RWPE2 (cell line): ENCODE measurements at regions not wholly inside any gene's neighbourhood (a gene's known extent, or its start where the extent isn't known, plus 50 kb on each side); places are given as distances from the start of the nearest gene placed in this dataset.
A peak's percentile ranks its signal among the peaks of the same experiment; 100 is the strongest.
"Not testable (repeated sequence)": the region's sequence is repeated elsewhere in the genome, so short reads cannot be mapped to it uniquely, and the experiment has no call there.

Experiments
- ATAC-seq: fragments of 200-7000 bp; cut with Tn5 transposase; 3 replicates; pipeline ENCODE4 v1.9.1; 2021; ENCODE audit warnings: low read depth
- DNase-seq: peaks from one replicate; pipeline ENCODE4 v3.0.0-alpha.2; 2020; ENCODE audit warnings: low spot score
- H3K27ac ChIP-seq: fragments of 450-650 bp; 2 replicates; pipeline ENCODE4 v1.5.1; 2017; ENCODE audit warnings: mild to moderate bottlenecking; ENCODE audit not compliant: poor library complexity, severe bottlenecking
- H3K27me3 ChIP-seq: fragments of 250-450 bp; sonication (Bioruptor Pico); 2 replicates; pipeline ENCODE4 v1.5.1; 2021; ENCODE audit warnings: mild to moderate bottlenecking, moderate library complexity; ENCODE audit not compliant: insufficient read depth, poor library complexity, severe bottlenecking
- H3K36me3 ChIP-seq: fragments of 250-450 bp; sonication (Bioruptor Pico); 2 replicates; pipeline ENCODE4 v1.5.1; 2020; ENCODE audit warnings: low read depth, mild to moderate bottlenecking, moderate library complexity
- H3K4me1 ChIP-seq: fragments of 250-450 bp; sonication (Bioruptor Pico); 2 replicates; pipeline ENCODE4 v1.5.1; 2021; ENCODE audit warnings: mild to moderate bottlenecking, moderate library complexity; ENCODE audit not compliant: insufficient read depth, poor library complexity, severe bottlenecking
- H3K4me3 ChIP-seq: fragments of 250-450 bp; sonication (Bioruptor Pico); 2 replicates; pipeline ENCODE4 v1.5.1; 2021; ENCODE audit warnings: mild to moderate bottlenecking, moderate library complexity; ENCODE audit not compliant: severe bottlenecking
- H3K9me3 ChIP-seq: fragments of 250-450 bp; sonication (Bioruptor Pico); 2 replicates; pipeline ENCODE4 v1.5.1; 2021; ENCODE audit warnings: mild to moderate bottlenecking, moderate library complexity; ENCODE audit not compliant: severe bottlenecking
- CTCF ChIP-seq: fragments of 450-650 bp; IDR thresholded peaks from one replicate; pipeline ENCODE4 v1.5.1; 2017; ENCODE audit warnings: mild to moderate bottlenecking, moderate library complexity; ENCODE audit not compliant: poor library complexity, severe bottlenecking

GRCh38 chr21:28016571-28016970 lies 976.1 kb downstream of the LTN1 start:
- no peak for ATAC-seq
- no peak for TF ChIP-seq CTCF
- H3K9me3 ChIP-seq = no peaks in the 10 kb centered on the region
- H3K4me3 ChIP-seq = no peak overlapping the region
- no peaks in the 10 kb centered on the region for H3K27me3 ChIP-seq
- DNase-seq = no peak
- H3K4me1 ChIP-seq = no peaks in the 10 kb centered on the region
- H3K27ac ChIP-seq = no peak overlapping the region
- H3K36me3 ChIP-seq = no peaks in the 10 kb centered on the region

- not testable (repeated sequence) for DNase-seq, H3K27ac ChIP-seq, H3K9me3 ChIP-seq, H3K27me3 ChIP-seq, H3K4me3 ChIP-seq, H3K4me1 ChIP-seq, H3K36me3 ChIP-seq, ATAC-seq
Measured at GRCh38 chr21:28013123-28013522, 979.6 kb downstream of the LTN1 start.

- H3K4me1 ChIP-seq, H3K9me3 ChIP-seq, H3K27ac ChIP-seq, H3K36me3 ChIP-seq, H3K27me3 ChIP-seq, DNase-seq, H3K4me3 ChIP-seq, ATAC-seq: not testable (repeated sequence)
Measured at GRCh38 chr21:28011970-28012369, 980.7 kb downstream of the LTN1 start.

GRCh38 chr21:28008245-28008644 lies 984.4 kb downstream of the LTN1 start:
- H3K27ac ChIP-seq, H3K9me3 ChIP-seq, ATAC-seq, H3K4me1 ChIP-seq, DNase-seq, H3K36me3 ChIP-seq, H3K27me3 ChIP-seq, H3K4me3 ChIP-seq: not testable (repeated sequence)

- not testable (repeated sequence) for H3K36me3 ChIP-seq, DNase-seq, H3K9me3 ChIP-seq, ATAC-seq, H3K27me3 ChIP-seq, H3K4me1 ChIP-seq, H3K4me3 ChIP-seq, H3K27ac ChIP-seq
Measured at GRCh38 chr21:28003627-28004026, 989.0 kb downstream of the LTN1 start.

GRCh38 chr21:27996906-27997305 lies 995.8 kb downstream of the LTN1 start:
- H3K4me3 ChIP-seq, H3K36me3 ChIP-seq, H3K27me3 ChIP-seq, ATAC-seq, H3K27ac ChIP-seq, H3K9me3 ChIP-seq, DNase-seq, H3K4me1 ChIP-seq: not testable (repeated sequence)

- H3K27me3 ChIP-seq, DNase-seq, H3K36me3 ChIP-seq, H3K4me1 ChIP-seq, H3K4me3 ChIP-seq, H3K27ac ChIP-seq, H3K9me3 ChIP-seq: not testable (repeated sequence)
- peak; percentile 71; the same call in 1 of the 3 replicates for ATAC-seq
Measured at GRCh38 chr21:27984663-27985325, 1007.9 kb downstream of the LTN1 start.

GRCh38 chr21:27979446-27979845 lies 1012.6 kb upstream of the ADAMTS5 start:
- not testable (repeated sequence) for H3K27ac ChIP-seq, DNase-seq, H3K36me3 ChIP-seq, H3K4me1 ChIP-seq, H3K27me3 ChIP-seq, H3K9me3 ChIP-seq, ATAC-seq, H3K4me3 ChIP-seq
